PC-9 (cell line): ENCODE measurements at regions not wholly inside any gene's neighbourhood (a gene's known extent, or its start where the extent isn't known, plus 50 kb on each side); places are given as distances from the start of the nearest gene placed in this dataset.

Source experiments
- BruUV-seq: library from RNA; stranded (reverse); fragments of 400-500 nt; replicated peaks from 2 replicates; lab custom pipeline; 2021; lab: Mats Ljungman, UMichigan
- CTCF ChIA-PET: fragments of 300-600 bp; sonication (Branson Sonifier 250); formaldehyde crosslinking; loops from one replicate; lab custom pipeline; 2022; ENCODE audit warnings: antibody characterized with exemption; lab: Charles Lee
- POLR2A ChIA-PET: fragments of 300-600 bp; sonication (Branson Sonifier 250); formaldehyde crosslinking; loops from one replicate; lab custom pipeline; 2022; ENCODE audit warnings: antibody characterized with exemption; ENCODE audit not compliant: unreplicated experiment; lab: Charles Lee
- DNase-seq, 2 experiments: peaks; one replicate each; pipeline versions ENCODE4 v3.0.0 to v3.0.0-alpha.2; 2015 to 2022; ENCODE audit warnings: mixed read lengths in 1 of 2
- H2AFZ ChIP-seq: fragments of 200-600 bp; sonication (generic); 2 replicates; pipeline ENCODE4 v1.8.1; 2017; ENCODE audit warnings: antibody characterized with exemption
- H3F3A ChIP-seq: fragments of 200-600 bp; sonication (generic); 2 replicates; pipeline ENCODE4 v1.8.1; 2017; ENCODE audit warnings: antibody characterized with exemption, mild to moderate bottlenecking, low read depth; ENCODE audit not compliant: insufficient read depth
- H3K27ac ChIP-seq: fragments of 200-600 bp; sonication (generic); 2 replicates; pipeline ENCODE4 v1.6.1; 2016; ENCODE audit warnings: mixed run types
- H3K27me3 ChIP-seq: fragments of 200-600 bp; sonication (generic); 2 replicates; pipeline ENCODE4 v1.6.1; 2016; ENCODE audit warnings: low read depth, mixed run types; ENCODE audit not compliant: insufficient read depth
- H3K36me3 ChIP-seq: fragments of 200-600 bp; sonication (generic); 2 replicates; pipeline ENCODE4 v1.6.1; 2016; ENCODE audit warnings: low read depth, mixed run types
- H3K4me1 ChIP-seq: fragments of 200-600 bp; sonication (generic); replicated peaks from 2 replicates; pipeline ENCODE4 v1.6.1; 2016; ENCODE audit warnings: mixed run types; ENCODE audit not compliant: insufficient read depth
- H3K4me2 ChIP-seq: fragments of 200-600 bp; sonication (generic); 2 replicates; pipeline ENCODE4 v1.6.1; 2017; ENCODE audit warnings: mixed run types
- H3K4me3 ChIP-seq: fragments of 200-600 bp; sonication (generic); 2 replicates; pipeline ENCODE4 v1.6.1; 2016; ENCODE audit warnings: mixed run types
- H3K79me2 ChIP-seq: fragments of 200-600 bp; sonication (generic); 2 replicates; pipeline ENCODE4 v1.6.1; 2017; ENCODE audit warnings: low read depth, mixed run types
- H3K9me2 ChIP-seq: fragments of 200-600 bp; sonication (generic); 2 replicates; pipeline ENCODE4 v1.8.1; 2017; ENCODE audit warnings: mild to moderate bottlenecking; ENCODE audit not compliant: insufficient read depth
- H3K9me3 ChIP-seq: fragments of 200-600 bp; sonication (generic); 2 replicates; pipeline ENCODE4 v1.8.1; 2016; ENCODE audit warnings: low read depth; ENCODE audit not compliant: insufficient read depth
- H4K20me1 ChIP-seq: fragments of 200-600 bp; sonication (generic); 2 replicates; pipeline ENCODE4 v1.8.1; 2017; ENCODE audit not compliant: insufficient read depth
- CTCF ChIP-seq: fragments of 200-600 bp; sonication (generic); conservative IDR thresholded peaks from 2 replicates; pipeline ENCODE4 v1.6.1; 2017; ENCODE audit warnings: mixed run types, antibody characterized with exemption, mild to moderate bottlenecking, moderate library complexity
- EZH2 ChIP-seq: fragments of 200-600 bp; sonication (generic); IDR thresholded peaks from 2 replicates; pipeline ENCODE4 v1.8.0; 2017; ENCODE audit warnings: antibody characterized with exemption, low read depth
- intact Hi-C: fragments of 100-400 bp; cut with micrococcal nuclease; formaldehyde crosslinking; loops from one replicate; pipeline ENCODE4 v1.10.0; 2022; ENCODE audit not compliant: unreplicated experiment

- BruUV-seq, result no TSS peak
- intact Hi-C loops, result no loop called here
- Histone ChIP-seq H3K9me2 (no peaks in the 10 kb centered on the region), H3K27ac (no peak overlapping the region), H2AFZ (no peak overlapping the region), H3K4me3 (no peak overlapping the region), H3K36me3 (no peaks in the 10 kb centered on the region), H3K4me1 (no peaks in the 10 kb centered on the region), H3K9me3 (no peaks in the 10 kb centered on the region), H4K20me1 (no peaks in the 10 kb centered on the region), H3K79me2 (no peaks in the 10 kb centered on the region), H3K4me2 (no peak overlapping the region), H3F3A (no peaks in the 10 kb centered on the region), H3K27me3 (peaks cover 20% of the 10 kb centered on the region)
- DNase-seq, result no peak
- TF ChIP-seq CTCF (no peak), EZH2 (no peak)
- CTCF ChIA-PET, result no interaction called here
- POLR2A ChIA-PET, result no interaction called here
Observed at GRCh38 chr1:30332116-30333094, 391.0 kb downstream of the MATN1 start.

GRCh38 chr1:30331415-30332065, 391.8 kb downstream of the MATN1 start:
- TF ChIP-seq CTCF, result no peak
- TF ChIP-seq EZH2, result no peak
- Histone ChIP-seq H4K20me1 (no peaks in the 10 kb centered on the region), H3K79me2 (no peaks in the 10 kb centered on the region), H3K36me3 (no peaks in the 10 kb centered on the region), H3K9me3 (no peaks in the 10 kb centered on the region), H3K27ac (no peak overlapping the region), H3K27me3 (peaks cover 26% of the 10 kb centered on the region), H3K4me1 (no peaks in the 10 kb centered on the region), H3K4me3 (no peak overlapping the region), H2AFZ (no peak overlapping the region), H3F3A (no peaks in the 10 kb centered on the region), H3K9me2 (no peaks in the 10 kb centered on the region), H3K4me2 (no peak overlapping the region)
- no TSS peak for BruUV-seq
- no peak for DNase-seq
- intact Hi-C loops, result no loop called here
- CTCF ChIA-PET, result no interaction called here
- POLR2A ChIA-PET, result no interaction called here

GRCh38 chr1:30330644-30331043, 392.7 kb downstream of the MATN1 start:
- CTCF ChIA-PET, result no interaction called here

More at GRCh38 chr1:30330644-30331043, 392.7 kb downstream of the MATN1 start:
- H3K4me3 ChIP-seq, result no peak overlapping the region
- DNase-seq, result no peak
- no peaks in the 10 kb centered on the region for H3K4me1 ChIP-seq
- TF ChIP-seq CTCF, result no peak
- TF ChIP-seq EZH2, result no peak
- H3F3A ChIP-seq, result no peaks in the 10 kb centered on the region
- no peaks in the 10 kb centered on the region for H3K9me3 ChIP-seq
- no peak overlapping the region for H3K4me2 ChIP-seq
- no peaks in the 10 kb centered on the region for H3K36me3 ChIP-seq
- intact Hi-C loops, result no loop called here
- BruUV-seq, result no TSS peak
- no peak overlapping the region for H3K27ac ChIP-seq
- no peaks in the 10 kb centered on the region for H4K20me1 ChIP-seq
- H3K27me3 ChIP-seq, result peaks cover 29% of the 10 kb centered on the region
- H2AFZ ChIP-seq, result no peak overlapping the region
- POLR2A ChIA-PET, result no interaction called here
- no peaks in the 10 kb centered on the region for H3K9me2 ChIP-seq
- H3K79me2 ChIP-seq, result no peaks in the 10 kb centered on the region
